Endothelial cell of umbilical vein (primary cell): ENCODE measurements at regions not wholly inside any gene's neighbourhood (a gene's known extent, or its start where the extent isn't known, plus 50 kb on each side); places are given as distances from the start of the nearest gene placed in this dataset.

ENCODE experiments used
- BruUV-seq: library from RNA; stranded (reverse); fragments of 400-500 nt; replicated peaks from 2 replicates; lab custom pipeline; 2021; lab: Mats Ljungman, UMichigan
- CTCF ChIA-PET: fragments of 300-600, 350-600 bp; sonication (Branson Sonifier 250); formaldehyde crosslinking; loops from one replicate; lab custom pipeline; 2021; ENCODE audit warnings: antibody characterized with exemption, inconsistent platforms; lab: Charles Lee
- POLR2A ChIA-PET: fragments of 300-600, 350-600 bp; sonication (Branson Sonifier 250); formaldehyde crosslinking; loops from one replicate; lab custom pipeline; 2021; ENCODE audit warnings: antibody characterized with exemption, inconsistent platforms; lab: Charles Lee
- DNase-seq: peaks from one replicate; pipeline ENCODE4 v3.0.0-alpha.2; 2011; ENCODE audit warnings: low read depth, low spot score
- FAIRE-seq: peaks from 2 replicates; lab custom pipeline; 2011; peaks lifted over from hg19 to GRCh38; lab: Jason Lieb, UNC
- H2AFZ ChIP-seq: 2 replicates; pipeline ENCODE4 v1.6.0; 2012; ENCODE audit warnings: low read depth, low read length, control low read depth, inconsistent platforms
- H3K27ac ChIP-seq: 2 replicates; pipeline ENCODE4 v1.5.1; 2011; ENCODE audit warnings: low read depth, mild to moderate bottlenecking, control low read depth, low read length, moderate library complexity; ENCODE audit not compliant: insufficient read depth
- H3K27me3 ChIP-seq, 2 experiments: 2 replicates each; pipeline versions ENCODE4 v1.6.0 to v1.6.1; 2011; ENCODE audit warnings: low read length in 2 of 2, mixed read lengths in 1 of 2; ENCODE audit not compliant: control insufficient read depth in 2 of 2, insufficient read depth in 2 of 2
- H3K36me3 ChIP-seq, 2 experiments: 2 replicates in 1 of 2; 3 replicates in 1 of 2; pipeline ENCODE4 v1.5.1; 2011; ENCODE audit warnings: low read length in 2 of 2, mild to moderate bottlenecking in 1 of 2, moderate library complexity in 1 of 2; ENCODE audit not compliant: control insufficient read depth in 2 of 2, insufficient read depth in 2 of 2; ENCODE audit errors: extremely low read depth in 1 of 2
- H3K4me1 ChIP-seq: 3 replicates; pipeline ENCODE4 v1.5.1; 2011; ENCODE audit warnings: mild to moderate bottlenecking, low read length; ENCODE audit not compliant: control insufficient read depth, insufficient read depth; ENCODE audit errors: extremely low read depth
- H3K4me2 ChIP-seq: 2 replicates; pipeline ENCODE4 v1.6.1; 2011; ENCODE audit warnings: low read length, control low read depth, mixed read lengths; ENCODE audit not compliant: insufficient read depth
- H3K4me3 ChIP-seq, 3 experiments: fragments of 200-600 bp in 1 of 3; sonication (generic), shearing (Covaris generic) in 1 of 3; replicated peaks in 1 of 3; 2 replicates each; pipeline ENCODE4 v1.5.1; 2011 to 2016; ENCODE audit warnings: control low read depth in 3 of 3, low read length in 3 of 3, mild to moderate bottlenecking in 2 of 3, inconsistent platforms in 1 of 3, low read depth in 1 of 3, moderate library complexity in 1 of 3; ENCODE audit not compliant: insufficient read depth in 1 of 3
- H3K79me2 ChIP-seq: 2 replicates; pipeline ENCODE4 v1.6.0; 2012; ENCODE audit warnings: low read length, inconsistent platforms; ENCODE audit not compliant: control insufficient read depth, insufficient read depth
- H3K9ac ChIP-seq: replicated peaks from 2 replicates; pipeline ENCODE3; 2011; ENCODE audit warnings: low read length, control low read depth; ENCODE audit not compliant: insufficient read depth; ENCODE audit errors: extremely low read depth
- H3K9me1 ChIP-seq: replicated peaks from 3 replicates; pipeline ENCODE4 v1.6.0; 2011; ENCODE audit warnings: mild to moderate bottlenecking, low read length; ENCODE audit not compliant: control insufficient read depth, insufficient read depth; ENCODE audit errors: extremely low read depth
- H3K9me3 ChIP-seq: replicated peaks from 2 replicates; pipeline ENCODE4 v1.5.1; 2012; ENCODE audit warnings: low read length, inconsistent platforms; ENCODE audit not compliant: control insufficient read depth, insufficient read depth
- H4K20me1 ChIP-seq: replicated peaks from 2 replicates; pipeline ENCODE3; 2011; ENCODE audit warnings: mild to moderate bottlenecking, low read length; ENCODE audit not compliant: control insufficient read depth, insufficient read depth; ENCODE audit errors: extremely low read depth
- EZH2 ChIP-seq: IDR thresholded peaks from 2 replicates; pipeline ENCODE4 v1.6.1; 2012; ENCODE audit warnings: borderline replicate concordance, low read depth, mild to moderate bottlenecking, moderate library complexity, low read length, inconsistent platforms; ENCODE audit not compliant: severe bottlenecking
- FOS ChIP-seq: IDR thresholded peaks from 2 replicates; pipeline ENCODE4 v1.6.1; 2011; ENCODE audit warnings: mild to moderate bottlenecking, low read length, moderate library complexity, borderline replicate concordance; ENCODE audit not compliant: insufficient read depth
- GATA2 ChIP-seq: IDR thresholded peaks from 2 replicates; pipeline ENCODE4 v1.7.0; 2011; ENCODE audit warnings: low read depth, mild to moderate bottlenecking, moderate library complexity, mixed read lengths, low read length; ENCODE audit not compliant: insufficient read length, insufficient read depth
- JUN ChIP-seq: IDR thresholded peaks from 2 replicates; pipeline ENCODE4 v1.6.1; 2011; ENCODE audit warnings: borderline replicate concordance, low read depth; ENCODE audit not compliant: insufficient read length, insufficient read depth
- MYC ChIP-seq: IDR thresholded peaks from one replicate; pipeline ENCODE4 v1.6.1; 2011; ENCODE audit warnings: mild to moderate bottlenecking, low read depth, low read length
- POLR2A ChIP-seq: IDR thresholded peaks from 2 replicates; pipeline ENCODE4 v1.6.1; 2012; ENCODE audit warnings: low read depth, mild to moderate bottlenecking, control low read depth, low read length
- POLR2AphosphoS5 ChIP-seq: IDR thresholded peaks from 2 replicates; pipeline ENCODE4 v1.6.1; 2012; ENCODE audit warnings: low read depth, mild to moderate bottlenecking, control low read depth, low read length, moderate library complexity; ENCODE audit not compliant: insufficient read depth
- dilution Hi-C: fragments of 300-500 bp; cut with MboI; formaldehyde crosslinking; loops from one replicate; pipeline ENCODE4 v1.15.0; 2019; ENCODE audit warnings: low sequenced_read_pairs; ENCODE audit not compliant: extremely low pct_ligation_motif_present
- intact Hi-C: fragments of 100-400 bp; cut with micrococcal nuclease; formaldehyde crosslinking; loops from one replicate; pipeline ENCODE4 v1.10.0; 2022
- TF ChIP-seq, protein P1 (sequence below), 2 donors: IDR thresholded peaks; 1 replicate in 1 of 2; 2 replicates in 1 of 2; pipeline ENCODE4 v1.5.1; 2011; ENCODE audit warnings: low read length in 2 of 2, mild to moderate bottlenecking in 2 of 2, moderate library complexity in 2 of 2, control low read depth in 1 of 2, inconsistent platforms in 1 of 2, low read depth in 1 of 2; ENCODE audit not compliant: insufficient read depth in 1 of 2; ENCODE audit errors: extremely low read depth in 1 of 2
- TF ChIP-seq, protein P2 (sequence below): IDR thresholded peaks from 2 replicates; pipeline ENCODE4 v1.6.1; 2011; ENCODE audit not compliant: insufficient read depth, insufficient read length

DNA sequence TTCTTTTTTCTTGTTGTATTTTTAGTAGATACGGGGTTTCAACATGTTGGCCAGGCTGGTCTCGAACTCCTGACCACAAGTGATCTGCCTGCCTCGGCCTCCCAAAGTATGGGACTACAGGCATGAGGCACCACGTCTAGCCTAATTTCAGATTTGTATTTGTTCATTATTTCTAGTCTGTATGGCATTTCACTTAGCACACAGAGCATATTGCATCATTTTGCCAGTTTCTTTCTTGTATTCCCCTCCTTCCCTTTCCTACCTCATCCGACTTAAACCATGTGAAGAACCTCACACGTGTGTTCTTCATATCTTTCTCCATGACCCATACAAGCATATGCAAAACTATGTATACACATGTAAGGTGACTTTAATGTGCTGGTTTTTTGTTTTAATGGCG lies 470.0 kb downstream of the CBLN4 start:
- BruUV-seq: no TSS peak

More for the DNA sequence above, 470.0 kb downstream of the CBLN4 start:
- Histone ChIP-seq H3K79me2 (no peaks in the 10 kb centered on the region), H4K20me1 (no peaks in the 10 kb centered on the region), H3K27ac (no peak overlapping the region), H3K9ac (no peak overlapping the region), H3K4me2 (no peak overlapping the region), H3K36me3 (no peaks in the 10 kb centered on the region), H2AFZ (no peak overlapping the region), H3K9me1 (no peaks in the 10 kb centered on the region), H3K9me3 (no peaks in the 10 kb centered on the region), H3K4me3 (no peak overlapping the region), H3K4me1 (no peaks in the 10 kb centered on the region), H3K27me3 (no peaks in the 10 kb centered on the region)
- FAIRE-seq: no peak
- TF ChIP-seq, protein P1, sequence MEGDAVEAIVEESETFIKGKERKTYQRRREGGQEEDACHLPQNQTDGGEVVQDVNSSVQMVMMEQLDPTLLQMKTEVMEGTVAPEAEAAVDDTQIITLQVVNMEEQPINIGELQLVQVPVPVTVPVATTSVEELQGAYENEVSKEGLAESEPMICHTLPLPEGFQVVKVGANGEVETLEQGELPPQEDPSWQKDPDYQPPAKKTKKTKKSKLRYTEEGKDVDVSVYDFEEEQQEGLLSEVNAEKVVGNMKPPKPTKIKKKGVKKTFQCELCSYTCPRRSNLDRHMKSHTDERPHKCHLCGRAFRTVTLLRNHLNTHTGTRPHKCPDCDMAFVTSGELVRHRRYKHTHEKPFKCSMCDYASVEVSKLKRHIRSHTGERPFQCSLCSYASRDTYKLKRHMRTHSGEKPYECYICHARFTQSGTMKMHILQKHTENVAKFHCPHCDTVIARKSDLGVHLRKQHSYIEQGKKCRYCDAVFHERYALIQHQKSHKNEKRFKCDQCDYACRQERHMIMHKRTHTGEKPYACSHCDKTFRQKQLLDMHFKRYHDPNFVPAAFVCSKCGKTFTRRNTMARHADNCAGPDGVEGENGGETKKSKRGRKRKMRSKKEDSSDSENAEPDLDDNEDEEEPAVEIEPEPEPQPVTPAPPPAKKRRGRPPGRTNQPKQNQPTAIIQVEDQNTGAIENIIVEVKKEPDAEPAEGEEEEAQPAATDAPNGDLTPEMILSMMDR (IDR thresholded peaks at IDR 0.05; ENCODE audit: extremely low read depth in 1 of 2, insufficient read depth in 1 of 2, low read depth in 1 of 2, low read length in 2 of 2): no peak
- TF ChIP-seq POLR2A: no peak
- no peak for TF ChIP-seq EZH2
- TF ChIP-seq JUN: no peak
- no peak for TF ChIP-seq GATA2
- TF ChIP-seq, protein P2, sequence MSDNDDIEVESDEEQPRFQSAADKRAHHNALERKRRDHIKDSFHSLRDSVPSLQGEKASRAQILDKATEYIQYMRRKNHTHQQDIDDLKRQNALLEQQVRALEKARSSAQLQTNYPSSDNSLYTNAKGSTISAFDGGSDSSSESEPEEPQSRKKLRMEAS: no peak
- TF ChIP-seq POLR2AphosphoS5: no peak
- TF ChIP-seq FOS: no peak
- TF ChIP-seq MYC: no peak
- dilution Hi-C loops: no loop called here
- intact Hi-C loops: no loop called here
- DNase-seq: no peak
- POLR2A ChIA-PET: no interaction called here
- CTCF ChIA-PET: no interaction called here
